MM.1S (cell line): ENCODE measurements at regions not wholly inside any gene's neighbourhood (a gene's known extent, or its start where the extent isn't known, plus 50 kb on each side); places are given as distances from the start of the nearest gene placed in this dataset.

Experiments used
- DNase-seq: peaks from one replicate; pipeline ENCODE4 v3.0.0-alpha.2; 2015
- H2AFZ ChIP-seq: fragments of 300-600 bp; sonication (generic); 2 replicates; pipeline ENCODE4 v1.6.0; 2016; ENCODE audit warnings: antibody characterized with exemption, low read length
- H3F3A ChIP-seq: fragments of 300-600 bp; sonication (generic); 2 replicates; pipeline ENCODE4 v1.6.1; 2016; ENCODE audit warnings: mild to moderate bottlenecking, antibody characterized with exemption, low read length, moderate library complexity, mixed read lengths; ENCODE audit not compliant: insufficient read depth
- H3K27ac ChIP-seq: fragments of 300-600 bp; sonication (generic); 2 replicates; pipeline ENCODE4 v1.5.1; 2016; ENCODE audit warnings: mild to moderate bottlenecking, low read length
- H3K27me3 ChIP-seq: fragments of 300-600 bp; sonication (generic); replicated peaks from 2 replicates; pipeline ENCODE4 v1.6.0; 2016; ENCODE audit warnings: low read length; ENCODE audit not compliant: insufficient read depth
- H3K36me3 ChIP-seq: fragments of 300-600 bp; sonication (generic); replicated peaks from 2 replicates; pipeline ENCODE4 v1.6.1; 2016; ENCODE audit warnings: mild to moderate bottlenecking, low read length, mixed read lengths; ENCODE audit not compliant: insufficient read depth
- H3K4me1 ChIP-seq: fragments of 300-600 bp; sonication (generic); 2 replicates; pipeline ENCODE4 v1.6.1; 2016; ENCODE audit warnings: low read length, mixed read lengths
- H3K4me2 ChIP-seq: fragments of 300-600 bp; sonication (generic); 2 replicates; pipeline ENCODE4 v1.6.0; 2016; ENCODE audit warnings: low read depth, low read length
- H3K4me3 ChIP-seq: fragments of 300-600 bp; sonication (generic); 2 replicates; pipeline ENCODE4 v1.5.1; 2016; ENCODE audit warnings: low read length, mixed read lengths
- H3K79me2 ChIP-seq: fragments of 300-600 bp; sonication (generic); 2 replicates; pipeline ENCODE4 v1.6.1; 2016; ENCODE audit warnings: mixed run types, low read length, mixed read lengths
- H3K9ac ChIP-seq: fragments of 300-600 bp; sonication (generic); 2 replicates; pipeline ENCODE4 v1.6.1; 2016; ENCODE audit warnings: low read length, mixed read lengths
- H3K9me2 ChIP-seq: fragments of 300-600 bp; sonication (generic); replicated peaks from 2 replicates; pipeline ENCODE4 v1.6.1; 2016; ENCODE audit warnings: mild to moderate bottlenecking, low read length, mixed read lengths; ENCODE audit not compliant: insufficient read depth
- H3K9me3 ChIP-seq: fragments of 300-600 bp; sonication (generic); replicated peaks from 2 replicates; pipeline ENCODE4 v1.6.1; 2016; ENCODE audit warnings: mild to moderate bottlenecking, low read length, mixed read lengths; ENCODE audit not compliant: insufficient read depth
- H4K20me1 ChIP-seq: fragments of 300-600 bp; sonication (generic); 2 replicates; pipeline ENCODE4 v1.6.1; 2016; ENCODE audit warnings: mild to moderate bottlenecking, low read length, moderate library complexity, mixed read lengths; ENCODE audit not compliant: insufficient read depth
- CTCF ChIP-seq: fragments of 300-600 bp; sonication (generic); IDR thresholded peaks from 2 replicates; pipeline ENCODE4 v1.5.1; 2016; ENCODE audit warnings: antibody characterized with exemption, low read length, mixed read lengths
- EZH2 ChIP-seq: fragments of 300-600 bp; sonication (generic); optimal IDR thresholded peaks from 2 replicates; pipeline ENCODE3; 2017; ENCODE audit warnings: low read depth, mild to moderate bottlenecking, antibody characterized with exemption, low read length, mixed read lengths
- EZH2phosphoT487 ChIP-seq: fragments of 300-600 bp; sonication (generic); IDR thresholded peaks from 2 replicates; pipeline ENCODE4 v1.6.1; 2018; ENCODE audit warnings: antibody characterized with exemption, low read length

GRCh38 chr3:128556907-128557306 lies 63.9 kb upstream of the GATA2 start:
- Histone ChIP-seq H2AFZ (no peak overlapping the region), H3K27ac (no peak overlapping the region), H3K9me2 (no peaks in the 10 kb centered on the region), H4K20me1 (no peaks in the 10 kb centered on the region), H3K4me2 (no peak overlapping the region), H3K9ac (no peak overlapping the region), H3K27me3 (peaks cover 50% of the 10 kb centered on the region), H3K4me1 (0 out of 2 replicates have a peak, but pooled peaks cover 5% of the 10 kb centered on the region), H3K4me3 (no peak overlapping the region), H3F3A (no peaks in the 10 kb centered on the region), H3K9me3 (no peaks in the 10 kb centered on the region), H3K36me3 (no peaks in the 10 kb centered on the region), H3K79me2 (no peaks in the 10 kb centered on the region)
- no peak for DNase-seq
- no peak for TF ChIP-seq CTCF
- no peak for TF ChIP-seq EZH2phosphoT487
- TF ChIP-seq EZH2, result no peak

- Histone ChIP-seq H4K20me1 (no peaks in the 10 kb centered on the region), H3K79me2 (no peaks in the 10 kb centered on the region), H3K27ac (no peak overlapping the region), H3K4me3 (no peak overlapping the region), H3K27me3 (peaks cover 55% of the 10 kb centered on the region), H3K9me3 (no peaks in the 10 kb centered on the region), H3K9me2 (no peaks in the 10 kb centered on the region), H3K36me3 (no peaks in the 10 kb centered on the region), H2AFZ (no peak overlapping the region), H3K4me1 (0 out of 2 replicates have a peak, but pooled peaks cover 5% of the 10 kb centered on the region), H3K9ac (no peak overlapping the region), H3K4me2 (no peak overlapping the region), H3F3A (no peaks in the 10 kb centered on the region)
- no peak for TF ChIP-seq CTCF
- TF ChIP-seq EZH2, result no peak
- TF ChIP-seq EZH2phosphoT487, result no peak
- DNase-seq, result no peak
These were observed 63.4 kb upstream of the GATA2 start for GRCh38 chr3:128556384-128556783.

- no peak overlapping the region for H3K4me2 ChIP-seq
- H3K4me1 ChIP-seq, result 0 out of 2 replicates have a peak, but pooled peaks cover 5% of the 10 kb centered on the region
- no peaks in the 10 kb centered on the region for H4K20me1 ChIP-seq
- no peak overlapping the region for H3K27ac ChIP-seq
- no peak overlapping the region for H3K9ac ChIP-seq
- no peaks in the 10 kb centered on the region for H3K9me2 ChIP-seq
- H3F3A ChIP-seq, result no peaks in the 10 kb centered on the region
- no peak for TF ChIP-seq EZH2phosphoT487
- peaks cover 57% of the 10 kb centered on the region for H3K27me3 ChIP-seq
- no peak overlapping the region for H3K4me3 ChIP-seq
- H3K9me3 ChIP-seq, result no peaks in the 10 kb centered on the region
- no peaks in the 10 kb centered on the region for H3K79me2 ChIP-seq
- no peak for DNase-seq
- H2AFZ ChIP-seq, result no peak overlapping the region
- no peaks in the 10 kb centered on the region for H3K36me3 ChIP-seq
These were observed 62.8 kb upstream of the GATA2 start for GRCh38 chr3:128555841-128556240.

GRCh38 chr3:128555098-128555825 lies 62.3 kb upstream of the GATA2 start:
- Histone ChIP-seq H2AFZ (no peak overlapping the region), H3K4me3 (no peak overlapping the region), H3K4me2 (no peak overlapping the region)

More at GRCh38 chr3:128555098-128555825, 62.3 kb upstream of the GATA2 start:
- H3K9me2 ChIP-seq, result no peaks in the 10 kb centered on the region
- peaks cover 57% of the 10 kb centered on the region for H3K27me3 ChIP-seq
- no peaks in the 10 kb centered on the region for H3K9me3 ChIP-seq
- TF ChIP-seq EZH2 (no peak), CTCF (no peak), EZH2phosphoT487 (no peak)
- DNase-seq, result no peak
- H3K79me2 ChIP-seq, result no peaks in the 10 kb centered on the region
- H3K36me3 ChIP-seq, result no peaks in the 10 kb centered on the region
- H3K4me1 ChIP-seq, result 0 out of 2 replicates have a peak, but pooled peaks cover 5% of the 10 kb centered on the region
- H3F3A ChIP-seq, result no peaks in the 10 kb centered on the region
- H4K20me1 ChIP-seq, result no peaks in the 10 kb centered on the region
- no peak overlapping the region for H3K9ac ChIP-seq
- H3K27ac ChIP-seq, result no peak overlapping the region
